SK-N-DZ (cell line): ENCODE measurements at regions not wholly inside any gene's neighbourhood (a gene's known extent, or its start where the extent isn't known, plus 50 kb on each side); places are given as distances from the start of the nearest gene placed in this dataset.

Experiments used
- DNase-seq: peaks from one replicate; pipeline ENCODE4 v3.0.0-alpha.2; 2015; ENCODE audit warnings: low spot score

DNA sequence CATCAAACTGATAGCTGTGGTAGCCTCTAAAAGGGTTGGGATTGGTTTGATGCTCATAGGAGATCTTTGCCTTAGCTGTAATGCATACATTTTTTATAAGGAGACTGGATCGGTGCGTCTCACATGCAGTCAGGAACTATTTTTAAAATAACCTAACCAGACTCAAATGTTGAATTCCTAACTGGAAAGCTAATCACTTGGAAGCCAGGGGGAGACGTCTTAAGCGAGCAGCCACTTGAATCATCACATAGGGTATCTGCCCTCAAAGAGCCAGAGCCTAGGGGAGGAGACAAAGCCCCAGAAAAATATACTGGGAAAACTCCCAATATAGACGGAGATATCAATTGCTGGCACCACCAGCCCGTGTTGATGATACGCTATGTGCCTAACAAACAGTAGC is 61.7 kb upstream of the PUM1 start:
- DNase-seq = no peak

DNA sequence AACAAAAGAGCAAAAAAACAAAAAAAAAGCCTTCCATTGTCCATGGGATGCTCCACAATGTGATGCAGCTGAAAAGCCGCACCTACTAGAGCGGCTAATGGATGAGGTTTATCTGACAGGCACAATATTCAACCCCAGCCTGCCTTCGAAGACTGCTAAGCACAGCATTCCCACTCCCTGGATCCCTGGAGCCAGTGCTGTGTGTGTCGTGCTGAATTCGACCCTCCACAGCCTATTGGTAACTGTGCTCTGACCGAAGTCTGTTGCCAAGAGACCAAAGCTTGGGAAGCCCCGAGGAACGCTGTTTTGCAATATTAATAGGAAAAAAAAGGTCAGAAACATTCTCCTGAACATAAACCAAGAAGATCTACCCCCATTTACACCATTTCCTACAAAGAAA is 57.2 kb upstream of the PUM1 start:
- no peak for DNase-seq

DNA sequence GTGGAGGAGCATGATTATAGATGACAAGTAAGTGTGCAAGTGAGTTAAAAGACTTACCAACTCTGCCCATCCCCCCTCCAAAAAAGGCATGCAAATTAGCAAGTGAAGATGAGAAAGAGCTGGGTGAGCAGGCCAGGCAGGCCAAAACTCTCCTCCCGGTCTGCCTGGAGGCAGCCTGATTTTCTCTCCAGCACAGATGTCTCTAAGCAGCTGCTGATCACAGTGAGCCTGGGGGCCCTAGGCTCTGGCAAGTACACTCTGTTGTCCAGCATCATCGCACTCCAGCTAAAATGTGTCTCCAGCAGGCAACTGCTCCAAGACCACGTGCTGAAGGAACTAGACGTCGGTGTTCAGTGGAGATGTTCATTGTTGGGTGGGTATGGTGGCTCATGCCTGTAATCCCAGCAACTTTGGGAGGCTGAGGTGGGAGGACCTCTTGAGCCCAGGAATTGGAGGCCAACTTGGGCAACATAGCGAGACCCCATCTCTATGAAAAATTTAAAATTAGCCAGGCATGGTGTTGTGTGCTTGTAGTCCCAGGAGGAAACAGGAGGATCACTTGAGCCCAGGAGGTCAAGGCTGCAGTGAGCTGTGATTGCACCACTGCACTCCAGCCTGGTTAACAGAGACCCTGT is 56.7 kb upstream of the PUM1 start:
- peak; percentile 29 for DNase-seq

DNA sequence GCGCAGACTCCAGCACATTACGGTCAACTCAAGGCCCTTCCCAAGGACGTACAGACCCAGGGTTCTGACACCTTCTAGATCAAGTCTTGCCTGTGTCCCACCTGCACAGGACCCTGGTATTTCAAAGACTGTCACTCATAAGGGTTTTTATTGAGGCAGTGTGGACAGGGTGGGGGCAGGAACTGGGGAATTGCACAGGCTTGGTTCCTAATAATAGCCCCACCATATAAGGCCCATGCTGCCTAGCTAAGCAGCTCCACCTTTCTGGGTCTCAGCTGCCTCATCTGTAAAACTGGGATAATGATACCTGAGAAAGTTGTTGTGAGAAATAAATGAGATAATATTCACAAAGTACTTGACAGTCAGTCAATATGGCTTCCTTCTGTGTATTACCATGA is 55.3 kb upstream of the PUM1 start:
- no peak for DNase-seq

DNA sequence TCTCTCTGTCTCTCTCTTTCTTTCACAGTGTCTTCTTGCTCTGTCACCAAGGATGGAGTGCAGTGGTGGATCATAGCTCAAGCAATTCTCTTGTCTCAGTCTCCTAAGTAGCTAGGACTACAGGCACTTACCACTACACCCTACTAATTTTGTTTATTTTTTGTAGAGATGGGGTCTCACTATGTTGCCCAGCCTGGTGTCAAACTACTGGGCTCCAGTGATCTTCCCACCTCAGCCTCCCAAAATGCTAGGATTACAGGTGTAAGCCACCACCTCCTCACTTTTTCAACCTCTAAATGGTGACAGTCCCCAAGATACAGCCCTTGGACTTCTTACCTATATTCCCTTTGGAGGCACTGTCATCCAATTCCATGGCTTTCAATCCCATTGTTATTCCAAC is 50.5 kb upstream of the PUM1 start:
- DNase-seq = no peak
